GM12892 (cell line): ENCODE measurements at regions not wholly inside any gene's neighbourhood (a gene's known extent, or its start where the extent isn't known, plus 50 kb on each side); places are given as distances from the start of the nearest gene placed in this dataset.

Source experiments
- POLR2A ChIP-seq: IDR thresholded peaks from 2 replicates; pipeline ENCODE4 v1.6.1; 2011; ENCODE audit warnings: low read depth, low read length, control low read depth
- POLR2AphosphoS5 ChIP-seq: IDR thresholded peaks from 2 replicates; pipeline ENCODE4 v1.6.1; 2011; ENCODE audit warnings: low read depth, low read length, control low read depth

- TF ChIP-seq POLR2A (no peak), POLR2AphosphoS5 (no peak)
Observed at GRCh38 chr5:2681476-2681875, 70.0 kb downstream of the IRX2 start.
